Sigmoid colon (tissue), 4 donors: ENCODE measurements at regions not wholly inside any gene's neighbourhood (a gene's known extent, or its start where the extent isn't known, plus 50 kb on each side); places are given as distances from the start of the nearest gene placed in this dataset.

Experiments used
- POLR2AphosphoS5 ChIP-seq, 4 donors: sonication (generic); formaldehyde crosslinking; IDR thresholded peaks; one replicate each; pipeline ENCODE4 v1.6.1; 2017; ENCODE audit warnings: antibody characterized with exemption in 4 of 4
- TF ChIP-seq, protein P1 (sequence below), 4 experiments: fragments of 450-650 bp in 3 of 4; fragments of 200-600 bp in 1 of 4; IDR thresholded peaks; one replicate each; pipeline ENCODE4 v1.5.1; 2016 to 2019; ENCODE audit warnings: antibody characterized with exemption in 4 of 4, mild to moderate bottlenecking in 3 of 4, moderate library complexity in 2 of 4

DNA sequence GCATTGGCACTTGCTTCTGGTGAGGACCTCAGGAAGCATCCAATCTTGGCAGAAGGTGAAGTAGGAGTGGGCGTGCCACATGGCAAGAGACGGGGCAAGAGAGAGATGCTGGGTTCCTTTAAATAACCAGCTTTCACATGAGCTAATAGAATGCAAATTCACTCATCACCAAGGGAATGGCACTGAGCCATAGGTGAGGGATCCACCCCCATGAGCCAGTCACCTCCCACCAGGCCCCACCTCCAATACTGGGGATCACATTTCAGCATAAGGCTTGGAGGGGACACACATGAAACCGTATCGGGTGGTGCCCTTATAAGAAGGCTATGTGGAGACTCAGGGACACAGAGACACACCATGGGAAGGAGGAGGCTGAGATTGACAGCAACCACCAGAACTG, 140.0 kb upstream of the MSX1 start:
- TF ChIP-seq, protein P1, sequence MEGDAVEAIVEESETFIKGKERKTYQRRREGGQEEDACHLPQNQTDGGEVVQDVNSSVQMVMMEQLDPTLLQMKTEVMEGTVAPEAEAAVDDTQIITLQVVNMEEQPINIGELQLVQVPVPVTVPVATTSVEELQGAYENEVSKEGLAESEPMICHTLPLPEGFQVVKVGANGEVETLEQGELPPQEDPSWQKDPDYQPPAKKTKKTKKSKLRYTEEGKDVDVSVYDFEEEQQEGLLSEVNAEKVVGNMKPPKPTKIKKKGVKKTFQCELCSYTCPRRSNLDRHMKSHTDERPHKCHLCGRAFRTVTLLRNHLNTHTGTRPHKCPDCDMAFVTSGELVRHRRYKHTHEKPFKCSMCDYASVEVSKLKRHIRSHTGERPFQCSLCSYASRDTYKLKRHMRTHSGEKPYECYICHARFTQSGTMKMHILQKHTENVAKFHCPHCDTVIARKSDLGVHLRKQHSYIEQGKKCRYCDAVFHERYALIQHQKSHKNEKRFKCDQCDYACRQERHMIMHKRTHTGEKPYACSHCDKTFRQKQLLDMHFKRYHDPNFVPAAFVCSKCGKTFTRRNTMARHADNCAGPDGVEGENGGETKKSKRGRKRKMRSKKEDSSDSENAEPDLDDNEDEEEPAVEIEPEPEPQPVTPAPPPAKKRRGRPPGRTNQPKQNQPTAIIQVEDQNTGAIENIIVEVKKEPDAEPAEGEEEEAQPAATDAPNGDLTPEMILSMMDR (IDR thresholded peaks at IDR 0.05): no peak
- no peak for TF ChIP-seq POLR2AphosphoS5 (IDR thresholded peaks at IDR 0.05)
